ENCODE measurements at regions not wholly inside any gene's neighbourhood (a gene's known extent, or its start where the extent isn't known, plus 50 kb on each side); places are given as distances from the start of the nearest gene placed in this dataset.

DNA sequence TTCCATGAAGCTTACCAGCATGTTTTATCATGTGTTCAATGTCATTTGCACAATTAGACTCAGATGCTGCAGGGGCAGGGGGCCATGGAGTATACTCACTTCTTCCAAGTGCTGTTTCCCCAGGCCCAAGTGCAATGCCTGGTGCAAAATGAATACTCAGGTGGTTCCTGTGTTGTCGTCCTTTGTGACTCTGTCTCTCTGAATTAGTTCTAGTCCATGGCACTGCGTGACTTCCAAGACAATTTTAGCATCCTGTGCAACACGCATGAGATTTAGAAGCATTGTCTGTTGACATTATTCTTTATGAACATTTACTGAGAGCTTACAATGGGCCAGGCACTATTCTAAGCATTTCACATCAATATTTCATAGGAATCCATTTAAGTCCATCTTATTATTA lies 769.7 kb upstream of the RBFOX1 start:
- no peak for DNase-seq

DNA sequence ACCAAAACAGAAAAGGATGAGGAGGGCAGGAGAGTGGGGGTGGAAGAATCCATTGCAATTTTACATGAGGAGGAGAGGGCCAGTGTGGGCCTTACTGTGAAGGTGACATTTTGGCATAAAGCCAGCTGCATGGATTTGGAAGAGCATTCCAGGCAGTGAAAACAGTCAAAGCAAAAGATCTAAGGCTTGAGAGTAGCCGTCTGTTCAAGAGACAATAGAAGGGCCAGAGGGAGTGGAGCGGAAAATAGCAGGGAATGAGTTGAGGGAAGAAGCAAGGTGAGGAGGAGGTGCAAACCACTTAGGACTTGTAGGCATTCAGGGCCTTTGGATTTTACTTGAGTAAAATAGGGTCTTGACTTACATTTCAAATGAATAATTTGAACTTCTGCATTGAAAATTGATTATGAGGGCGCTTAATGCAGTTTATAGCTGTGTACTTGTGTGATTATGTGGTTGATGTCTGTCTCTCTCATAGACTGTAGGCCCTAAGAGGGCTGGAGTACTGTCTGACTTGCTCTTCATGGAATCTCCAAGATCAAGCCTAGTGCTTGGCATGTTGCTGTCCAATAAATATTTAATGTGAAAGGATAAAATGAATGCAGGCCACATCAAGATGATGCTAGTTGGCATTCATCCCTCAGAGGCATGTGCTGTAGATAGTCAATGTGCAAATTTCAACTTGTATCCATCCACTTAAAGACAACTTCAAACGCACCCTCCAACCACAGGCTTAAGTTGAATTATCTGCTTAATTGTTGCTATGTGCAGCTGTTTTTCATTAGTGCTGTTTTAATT lies 772.1 kb upstream of the RBFOX1 start:
- DNase-seq, result no peak

DNA sequence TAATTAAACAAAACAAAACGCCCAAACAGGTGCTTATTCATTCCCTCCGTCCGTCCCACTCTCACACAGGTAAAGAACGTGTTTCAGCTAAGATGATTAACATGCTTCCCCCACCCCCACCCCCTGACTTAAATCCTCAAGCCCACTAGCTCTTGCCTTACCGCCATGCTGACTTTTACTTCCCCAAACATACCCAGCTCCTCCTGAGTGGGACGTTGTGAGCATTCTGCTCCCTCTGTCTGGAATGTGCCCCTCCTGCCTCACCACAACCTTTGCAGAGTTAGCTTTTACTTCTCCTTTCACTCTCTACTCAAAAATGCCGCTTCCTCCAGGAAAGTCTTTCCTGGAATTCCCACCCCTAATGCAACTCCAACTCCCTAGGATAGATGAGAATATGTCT lies 774.0 kb upstream of the RBFOX1 start:
- DNase-seq, result no peak

DNA sequence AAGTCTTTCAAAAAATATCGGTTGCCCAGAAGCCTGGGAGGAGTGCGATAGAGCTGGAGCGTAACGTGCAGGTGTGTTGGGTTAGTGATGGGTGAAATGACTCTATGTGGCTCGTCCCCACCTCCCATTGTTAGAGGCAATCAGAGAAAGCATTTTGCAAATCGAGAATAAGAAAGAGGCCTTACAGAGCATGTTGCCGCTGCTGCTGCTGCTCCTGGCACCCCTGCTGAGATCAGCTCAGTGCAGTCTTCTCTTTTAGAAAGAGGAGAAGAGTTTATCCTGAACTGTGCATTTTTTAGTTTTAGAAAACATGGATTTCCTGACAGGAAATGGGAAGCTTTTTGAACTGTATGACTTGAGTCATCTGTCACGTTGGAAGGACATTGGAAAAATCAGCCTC lies 774.5 kb upstream of the RBFOX1 start:
- no peak for DNase-seq

DNA sequence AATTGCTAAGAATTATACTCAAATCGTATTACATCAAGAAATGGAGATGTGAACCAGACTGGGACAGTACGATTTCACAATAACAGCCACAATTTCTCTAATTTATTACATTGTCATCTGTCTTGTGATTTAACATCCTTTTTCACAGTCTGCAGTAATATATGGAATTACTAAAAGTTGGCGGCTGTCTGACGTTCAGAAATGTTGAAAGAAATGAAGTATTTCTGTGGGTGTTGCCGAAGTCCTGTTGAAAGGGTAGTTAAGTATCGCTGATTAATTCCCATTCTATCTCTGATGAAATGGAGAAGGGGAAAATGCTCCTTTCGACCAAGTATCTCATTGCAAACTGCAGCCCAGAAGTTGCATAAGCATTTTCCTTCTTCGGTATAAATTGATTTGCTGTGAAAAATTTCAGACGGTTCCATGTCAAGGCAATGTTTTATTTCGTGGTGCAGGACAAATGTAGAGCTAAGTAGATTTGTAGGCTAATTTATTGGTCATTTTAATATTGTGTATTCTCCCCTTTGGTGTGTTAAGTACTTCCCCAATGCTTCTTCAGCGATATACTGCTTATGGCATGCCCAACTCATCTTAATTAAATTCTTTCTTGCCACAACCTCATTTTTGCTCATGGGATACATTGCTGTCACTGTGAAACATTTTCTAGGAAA lies 775.2 kb upstream of the RBFOX1 start:
- no peak for DNase-seq

DNA sequence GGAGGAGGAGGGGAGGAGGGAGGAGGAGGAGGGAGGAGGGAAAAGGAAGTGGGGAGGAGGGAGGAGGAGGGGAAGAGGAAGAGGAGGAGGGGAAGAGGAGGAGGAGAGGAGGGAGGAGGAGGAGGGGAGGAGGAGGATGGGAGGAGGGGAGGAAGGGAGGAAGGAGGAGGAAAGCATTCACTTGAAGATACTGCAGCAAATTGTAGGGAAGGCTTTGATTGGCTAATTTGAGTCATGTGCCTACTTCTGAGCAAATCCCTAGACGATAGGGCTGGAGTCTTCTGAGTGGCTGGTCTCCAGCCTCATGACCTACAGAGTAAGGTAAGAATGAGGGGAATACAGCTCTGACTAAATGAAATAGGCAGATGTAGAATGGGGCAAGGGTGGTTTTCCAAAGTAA lies 783.2 kb upstream of the RBFOX1 start:
- DNase-seq, result no peak

DNA sequence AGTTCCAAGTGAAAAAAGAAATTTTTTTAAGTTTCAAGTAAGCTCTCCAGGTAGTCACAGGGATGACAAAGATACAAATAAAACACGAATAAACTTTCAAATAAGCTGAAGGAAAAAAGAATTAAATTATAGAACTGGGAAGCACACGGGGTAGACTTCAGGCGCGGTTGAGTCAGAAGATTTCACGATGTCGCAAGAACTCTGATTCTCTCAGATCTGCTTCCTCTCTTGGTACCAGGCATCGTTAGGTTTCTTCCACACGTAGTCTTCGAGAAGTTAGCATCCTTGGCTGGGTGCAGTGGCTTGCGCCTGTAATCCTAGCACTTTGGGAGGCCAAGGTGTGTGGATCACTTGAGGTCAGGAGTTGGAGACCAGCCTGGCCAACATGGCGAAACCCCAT lies 784.1 kb upstream of the RBFOX1 start:
- DNase-seq, result no peak

DNA sequence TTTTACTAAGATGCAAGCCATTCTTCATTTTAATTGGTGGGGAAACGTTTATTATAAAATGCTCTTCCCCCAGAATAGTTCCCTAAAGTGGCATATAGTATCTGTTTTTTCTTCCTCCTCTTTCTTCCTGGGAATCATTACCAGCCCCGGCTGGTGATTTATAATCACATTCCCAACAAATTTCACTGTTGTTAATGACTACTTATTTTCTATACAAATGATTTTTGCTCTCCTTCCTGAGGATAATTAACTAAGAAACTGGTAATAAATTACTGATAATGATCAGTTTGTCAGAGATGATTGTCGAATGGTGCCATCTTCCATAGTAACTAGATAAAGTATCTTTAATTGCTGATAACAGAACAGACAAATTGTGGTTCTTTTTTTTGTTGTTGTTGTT lies 785.5 kb upstream of the RBFOX1 start:
- DNase-seq, result no peak

DNA sequence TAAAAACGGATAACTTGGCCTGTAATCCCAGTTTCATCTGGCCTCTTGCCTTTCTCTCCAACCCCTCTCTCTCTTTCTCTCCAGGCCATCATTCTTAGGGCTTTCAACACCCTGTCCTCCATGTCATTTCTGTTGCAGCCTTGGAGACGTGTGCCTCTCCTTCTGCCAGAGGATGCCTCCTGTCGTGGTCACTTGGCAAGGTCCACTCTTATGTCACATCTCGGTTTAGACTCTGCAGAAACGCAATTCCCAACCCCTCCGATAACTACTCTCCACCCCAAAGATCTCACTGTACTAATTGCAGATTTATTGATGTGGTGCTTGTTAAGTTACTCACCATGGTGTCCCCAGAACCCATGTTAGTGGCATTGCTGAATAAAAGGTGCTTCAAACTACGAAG lies 787.3 kb upstream of the RBFOX1 start:
- DNase-seq, result no peak

DNA sequence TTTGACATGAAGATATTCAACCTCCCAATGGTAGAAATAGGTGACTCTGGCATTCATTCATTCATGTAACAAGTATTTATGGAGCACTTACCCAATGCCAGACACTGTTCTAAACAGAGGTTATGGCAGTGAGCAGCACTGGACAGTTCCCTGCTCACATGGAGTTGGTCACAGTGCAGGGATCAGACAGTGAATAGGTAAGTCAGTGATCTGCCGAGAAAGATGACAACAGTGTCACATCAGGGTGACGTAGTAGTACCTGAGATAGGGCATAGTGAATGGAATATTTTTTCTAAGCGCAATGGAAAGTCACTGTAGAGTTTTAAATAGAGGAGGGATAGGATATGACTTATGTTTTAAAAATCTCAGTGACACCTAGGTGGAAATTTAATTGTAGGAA lies 791.4 kb upstream of the RBFOX1 start:
- DNase-seq, result no peak

DNA sequence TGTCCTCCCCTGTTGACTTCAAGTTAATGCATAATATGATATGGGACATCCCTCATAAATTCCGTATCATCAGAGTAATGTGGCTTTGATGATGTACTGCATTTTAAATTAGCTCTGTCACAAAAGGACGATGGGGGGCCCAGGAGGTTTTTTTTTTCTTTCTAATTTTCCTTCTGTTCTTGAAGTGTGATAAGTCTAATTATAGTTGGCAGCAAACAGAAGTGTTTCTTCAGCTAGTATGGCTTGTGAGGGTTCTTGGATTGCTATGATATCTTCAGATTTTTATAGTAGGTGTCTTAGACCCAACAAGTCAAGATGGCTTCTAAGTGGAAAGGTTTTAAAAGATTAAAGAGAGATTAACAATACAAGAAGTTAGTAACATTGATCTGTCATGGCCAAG lies 796.2 kb upstream of the RBFOX1 start:
- DNase-seq, result no peak

DNA sequence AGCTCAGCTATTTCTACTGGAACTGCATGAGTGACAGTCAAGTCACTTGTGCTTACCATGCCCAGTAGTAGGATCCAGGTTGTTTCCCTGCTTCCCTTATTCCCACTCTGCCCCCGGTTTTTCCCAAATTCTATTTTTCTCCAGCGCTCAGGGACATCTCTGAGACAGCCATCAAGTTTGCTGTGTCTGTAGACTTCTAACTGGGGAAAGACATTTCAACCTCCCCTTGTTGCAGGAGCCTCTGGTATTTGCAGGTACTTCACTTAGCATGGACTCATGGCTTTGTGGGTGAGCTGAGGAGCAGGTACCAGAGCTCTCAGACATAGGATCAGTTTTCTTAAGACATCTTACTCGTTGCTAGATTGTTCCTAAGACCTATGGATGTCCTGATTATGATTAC lies 801.6 kb upstream of the RBFOX1 start:
- no peak for DNase-seq

DNA sequence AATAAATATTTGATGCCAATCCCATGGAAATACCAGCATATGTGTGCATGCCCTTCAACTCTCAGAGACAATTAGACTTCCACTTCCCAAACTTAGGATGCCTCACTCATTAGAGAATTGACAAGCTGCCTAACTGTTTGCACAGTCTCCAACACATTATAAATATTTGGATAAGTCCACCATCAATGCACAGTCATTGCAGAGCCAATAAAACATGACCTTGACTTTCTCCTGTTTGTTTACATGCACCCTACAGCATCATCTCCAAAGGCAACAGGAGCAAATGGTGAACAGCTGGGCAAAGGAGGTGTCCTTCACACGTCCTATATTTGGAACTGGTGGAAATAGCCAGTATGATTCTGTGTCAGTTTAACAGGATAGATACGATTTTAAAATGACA lies 804.4 kb upstream of the RBFOX1 start:
- no peak for DNase-seq

DNA sequence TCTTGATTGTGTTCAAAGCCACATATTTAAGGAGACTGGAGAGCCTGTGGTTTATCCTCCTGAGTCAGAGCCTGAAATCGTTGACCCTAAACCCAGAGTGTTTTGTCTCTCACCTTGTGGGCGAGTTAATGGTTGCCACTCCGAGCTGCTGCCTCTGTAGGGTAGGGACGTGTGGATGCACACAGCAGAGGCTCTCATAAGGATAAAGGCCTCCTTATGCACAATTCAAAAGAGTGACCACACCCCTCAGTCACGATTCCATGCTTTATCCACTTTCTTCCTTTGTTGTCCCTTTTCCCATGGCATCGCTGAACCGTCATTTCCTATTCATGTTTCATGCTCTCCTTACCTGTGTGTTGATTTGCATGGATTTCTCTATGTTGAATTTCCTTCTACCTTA lies 805.0 kb upstream of the RBFOX1 start:
- DNase-seq, result no peak

DNA sequence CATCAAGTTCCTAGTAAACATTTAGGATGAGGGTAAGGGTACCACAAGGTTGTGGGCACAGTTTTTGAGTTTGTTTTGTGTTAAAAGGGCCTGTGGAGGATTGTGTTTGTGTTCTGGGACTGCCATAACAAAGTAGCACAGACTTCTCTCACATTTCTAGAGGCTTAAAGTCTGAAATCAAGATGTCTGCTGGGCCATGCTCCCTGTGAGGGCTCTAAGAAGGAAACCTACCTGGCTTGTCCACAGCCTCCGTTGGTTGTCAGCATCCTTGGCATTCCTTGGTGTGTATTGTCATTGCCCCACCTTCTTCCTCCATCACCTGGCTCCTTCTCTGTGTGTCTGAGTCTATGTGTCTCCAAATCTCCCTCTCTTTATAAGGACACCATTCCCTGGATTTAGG lies 808.1 kb upstream of the RBFOX1 start:
- no peak for DNase-seq

DNA sequence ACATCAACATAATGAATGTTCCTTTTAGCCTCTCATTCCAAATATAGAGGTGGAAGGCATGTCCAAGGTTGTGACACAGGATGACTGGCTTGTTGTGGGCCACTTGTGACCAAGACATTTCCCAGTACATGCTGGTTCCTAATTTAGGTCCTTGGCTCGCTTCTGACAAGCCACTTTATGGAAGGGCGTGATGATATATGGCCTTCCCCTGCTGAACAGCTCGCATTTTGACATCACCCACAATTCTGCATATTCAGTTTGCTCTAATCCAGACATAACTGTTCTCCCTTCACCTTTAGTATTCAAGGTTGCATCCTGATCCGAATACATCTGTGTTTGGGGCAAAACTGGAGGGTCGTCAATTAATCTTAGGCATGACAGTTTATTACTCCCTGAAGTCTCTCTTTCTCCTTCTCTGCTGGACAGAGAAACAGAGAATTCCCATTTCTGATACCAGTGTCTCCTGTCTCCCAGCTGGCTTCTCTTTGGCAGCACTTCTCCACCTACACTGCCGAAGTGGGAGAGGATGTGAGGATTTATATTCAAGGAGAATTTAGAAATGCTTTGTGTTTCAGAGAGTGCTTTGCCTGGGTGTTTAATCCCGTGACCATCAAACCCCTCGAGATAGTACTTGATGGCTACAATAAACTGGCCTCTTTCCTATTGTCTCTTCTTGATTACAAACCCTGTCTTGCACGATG lies 815.5 kb upstream of the RBFOX1 start:
- no peak for DNase-seq

DNA sequence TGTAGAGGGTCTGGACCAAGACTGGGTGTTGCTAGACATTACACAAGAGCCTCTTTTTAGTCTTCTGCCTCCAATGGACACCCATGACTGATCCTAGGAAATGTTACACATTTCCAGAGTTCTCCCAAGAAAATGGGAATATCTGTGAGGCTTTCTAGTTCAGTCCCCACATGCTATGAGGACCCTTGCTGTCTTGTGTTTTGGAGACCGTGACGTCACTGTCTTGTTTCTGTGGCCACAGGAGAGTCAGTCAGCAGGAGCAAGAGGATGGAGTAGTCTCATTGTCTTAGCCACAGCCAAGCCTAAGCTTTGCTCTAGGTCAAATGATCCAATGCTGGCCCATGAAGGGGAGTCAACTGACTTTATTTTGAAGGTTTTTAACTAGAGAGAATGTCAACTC lies 820.1 kb upstream of the RBFOX1 start:
- no peak for DNase-seq

DNA sequence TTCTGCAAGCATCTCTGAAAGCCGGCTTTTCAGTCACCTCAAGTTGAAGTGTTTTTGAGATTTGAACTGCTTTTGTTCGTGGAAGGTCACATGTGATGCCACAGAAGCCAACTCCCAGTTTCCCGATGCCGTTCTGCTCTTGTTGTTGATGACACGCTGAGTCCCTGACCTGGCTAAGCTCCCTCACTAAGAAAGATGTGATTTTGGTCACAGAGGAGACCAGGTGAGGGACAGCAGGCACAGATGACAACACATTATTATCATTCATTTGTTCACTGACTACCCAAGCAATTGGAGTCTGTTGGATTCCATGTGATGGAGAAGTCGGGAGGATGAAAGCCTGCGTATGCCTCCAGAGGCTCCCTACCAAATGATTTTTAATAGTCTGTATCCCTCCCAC lies 822.4 kb upstream of the RBFOX1 start:
- DNase-seq, result no peak

DNA sequence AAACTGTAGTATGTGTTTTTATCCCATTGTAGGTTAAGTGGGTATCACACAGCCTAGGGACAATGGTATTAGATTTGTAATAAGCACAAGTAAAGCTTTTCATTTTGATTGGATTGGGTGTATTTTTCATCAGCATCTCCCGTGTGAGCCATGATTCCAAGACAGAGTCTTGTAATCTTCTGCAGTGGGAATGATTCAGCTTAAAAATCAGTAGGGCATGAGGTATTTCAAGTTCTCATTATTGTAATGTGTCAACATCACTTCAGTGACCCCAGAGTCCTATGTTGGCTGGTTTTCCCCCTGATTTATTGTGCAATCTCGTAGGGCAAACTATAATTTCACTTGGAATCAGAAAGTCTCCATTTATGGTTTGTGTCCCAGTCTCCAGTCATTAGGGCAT lies 833.2 kb upstream of the RBFOX1 start:
- no peak for DNase-seq

DNA sequence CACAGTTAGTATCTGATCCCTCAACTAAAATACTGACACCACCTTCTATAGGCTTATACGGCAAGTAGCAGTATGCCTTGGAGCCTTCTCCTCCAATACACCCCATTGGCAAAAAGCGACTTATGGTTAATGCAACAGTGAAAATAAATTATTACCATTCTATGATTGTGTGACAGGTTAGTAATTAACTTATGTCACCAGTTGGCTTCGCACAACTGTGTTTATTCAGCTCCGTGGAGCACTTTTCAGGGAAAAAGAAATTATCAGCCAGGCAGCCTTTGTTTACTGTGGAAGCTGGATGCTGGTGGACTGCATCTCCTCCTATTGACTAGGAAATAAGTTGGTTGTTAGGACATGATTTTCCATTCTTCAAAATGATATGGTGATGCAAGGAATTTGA lies 833.8 kb upstream of the RBFOX1 start:
- DNase-seq, result no peak

DNA sequence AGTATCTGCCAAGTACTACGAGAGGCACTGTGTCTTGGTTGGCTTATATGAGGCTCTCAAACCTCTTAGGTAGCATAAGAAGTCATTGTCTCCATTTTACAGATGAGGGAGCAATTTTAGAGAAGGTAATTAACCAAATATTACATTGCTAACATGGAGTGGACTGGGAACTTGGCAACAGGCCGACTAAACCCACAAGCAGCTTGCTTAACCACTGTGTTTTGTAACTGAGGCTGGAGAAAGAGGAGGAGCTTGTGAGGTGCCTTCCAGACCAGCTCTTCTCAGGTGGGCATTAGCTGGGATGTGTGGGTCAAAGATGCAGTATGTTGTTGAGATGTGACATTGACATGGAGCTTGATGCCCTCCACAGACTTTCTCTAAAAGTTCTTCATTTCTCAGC lies 835.6 kb upstream of the RBFOX1 start:
- no peak for DNase-seq

DNA sequence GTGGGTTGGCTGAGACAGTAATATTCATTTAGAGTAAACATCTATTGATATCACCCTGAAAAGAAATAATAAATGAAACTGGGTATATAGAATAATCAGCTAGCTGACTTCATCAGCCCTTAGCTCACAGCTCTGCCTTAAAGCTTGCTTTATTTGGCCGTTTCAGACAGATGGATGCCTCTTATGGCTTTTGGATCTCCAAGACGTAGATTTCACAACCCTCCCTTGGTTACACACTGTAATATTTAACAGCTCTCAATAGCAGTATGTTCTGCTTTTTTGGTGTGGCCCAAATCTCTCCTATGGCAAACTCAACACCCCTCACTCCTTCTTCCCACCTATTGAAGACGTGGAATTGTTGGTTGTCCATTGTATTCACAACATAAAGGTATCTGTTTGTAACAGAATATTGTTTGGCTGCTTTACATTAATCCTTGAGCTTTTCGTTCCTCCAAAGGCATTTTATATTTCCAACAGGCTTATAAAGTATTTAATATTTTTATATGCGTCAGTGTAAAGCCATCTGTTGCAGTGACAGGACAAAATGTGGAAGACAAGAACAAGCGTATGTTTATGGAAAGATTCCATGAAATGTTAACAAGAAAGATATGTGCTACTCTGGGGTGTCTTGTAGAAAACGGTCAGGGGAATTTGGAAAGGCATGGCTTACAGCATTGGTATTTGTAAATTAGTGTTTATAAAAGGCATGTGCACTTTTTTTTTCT lies 837.0 kb upstream of the RBFOX1 start:
- no peak for DNase-seq

DNA sequence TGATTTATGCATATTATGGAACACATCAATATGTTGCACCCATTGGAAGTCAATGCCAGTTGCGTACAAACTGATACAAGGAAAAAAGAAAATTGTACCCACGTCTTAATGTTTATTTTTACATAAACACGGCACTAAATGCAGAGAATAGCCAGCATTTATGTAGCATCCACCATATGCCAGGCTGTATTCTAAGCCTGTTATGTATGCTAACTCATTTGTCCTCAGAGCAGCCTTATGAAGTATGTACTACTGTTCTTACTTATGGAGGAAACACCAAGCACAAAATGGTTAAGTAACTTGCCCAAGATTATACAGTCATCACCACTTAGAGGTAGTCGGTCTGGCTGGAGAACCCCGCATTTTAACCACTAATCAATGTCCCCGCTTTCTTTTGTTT lies 837.9 kb upstream of the RBFOX1 start:
- no peak for DNase-seq

DNA sequence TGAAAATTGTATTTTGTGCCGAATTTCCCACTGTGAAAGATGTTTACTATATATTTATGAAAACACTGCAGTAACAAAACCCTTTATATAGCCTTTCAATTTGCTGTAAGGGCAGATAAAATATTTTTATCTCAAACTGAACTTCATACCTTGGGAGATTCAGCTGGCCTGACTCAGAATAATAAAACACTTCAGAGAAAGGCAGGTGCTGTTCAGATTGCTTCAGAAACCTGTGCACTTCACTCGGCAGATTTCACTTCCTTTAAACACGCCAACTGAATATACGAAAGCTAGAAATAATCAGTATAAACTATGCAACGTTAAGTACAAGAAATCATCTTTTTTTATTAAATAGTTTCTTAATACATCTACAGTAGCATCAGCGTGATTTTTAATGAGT lies 839.1 kb upstream of the RBFOX1 start:
- no peak for DNase-seq
